ENCODE measurements at regions not wholly inside any gene's neighbourhood (a gene's known extent, or its start where the extent isn't known, plus 50 kb on each side); places are given as distances from the start of the nearest gene placed in this dataset.

- DNase-seq (ENCODE audit: low read depth): no peak
Measured at GRCh38 chr19:34305221-34306083, 51.1 kb downstream of the GARRE1 start.

- DNase-seq (ENCODE audit: low read depth): no peak
Measured at GRCh38 chr19:34306213-34306661, 51.9 kb downstream of the GARRE1 start.

GRCh38 chr19:34306824-34307223 is 52.5 kb downstream of the GARRE1 start:
- DNase-seq (ENCODE audit: low read depth): no peak

DNA sequence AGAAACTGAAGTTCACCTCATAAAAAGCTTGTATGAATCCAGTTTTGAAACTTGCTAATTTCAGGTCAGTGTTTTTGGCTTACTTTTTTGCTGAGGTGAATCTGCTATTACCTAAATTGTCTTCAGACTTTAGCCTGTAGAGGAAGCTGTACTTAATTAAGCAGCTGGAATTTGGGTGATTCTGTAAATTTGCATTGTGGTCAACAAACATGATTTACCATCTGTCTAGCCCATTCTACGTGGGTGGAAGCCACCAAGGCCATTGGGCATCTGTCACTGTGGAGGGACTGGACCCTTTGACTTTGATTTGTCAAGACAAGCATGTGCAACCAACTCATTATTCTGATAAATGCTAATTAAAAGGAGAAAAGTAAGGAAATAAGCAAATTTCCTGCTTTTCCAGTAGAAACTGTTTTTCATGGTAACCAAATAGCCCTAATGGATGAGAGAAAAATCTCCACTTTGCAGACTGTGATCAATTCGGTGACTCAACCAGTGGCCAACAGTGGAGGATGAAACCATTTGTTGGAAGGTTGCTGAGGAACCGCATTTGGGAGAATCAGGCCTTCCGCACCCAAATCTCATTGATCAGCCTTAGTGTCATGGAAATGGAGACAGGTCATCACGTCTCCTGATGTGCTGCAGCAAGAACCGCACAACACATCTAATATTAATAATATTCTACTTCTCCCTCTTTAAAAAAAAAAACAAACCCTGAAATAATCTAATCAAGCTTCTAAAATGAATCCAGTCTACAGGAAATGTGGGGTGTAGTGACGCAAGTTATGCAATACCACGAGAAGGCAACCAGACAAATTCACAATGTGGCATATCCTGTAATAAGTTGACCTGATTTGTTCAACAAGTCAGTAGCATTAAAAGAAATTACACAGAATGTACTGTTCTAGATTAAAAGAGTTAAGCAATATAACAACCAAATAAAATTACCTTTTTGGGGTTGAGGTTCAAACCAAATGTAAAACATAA is 54.3 kb downstream of the GARRE1 start:
- no peak for DNase-seq (ENCODE audit: low read depth)

- no peak for DNase-seq (ENCODE audit: low read depth)
Measured at GRCh38 chr19:34309368-34310138, 55.2 kb downstream of the GARRE1 start.

DNA sequence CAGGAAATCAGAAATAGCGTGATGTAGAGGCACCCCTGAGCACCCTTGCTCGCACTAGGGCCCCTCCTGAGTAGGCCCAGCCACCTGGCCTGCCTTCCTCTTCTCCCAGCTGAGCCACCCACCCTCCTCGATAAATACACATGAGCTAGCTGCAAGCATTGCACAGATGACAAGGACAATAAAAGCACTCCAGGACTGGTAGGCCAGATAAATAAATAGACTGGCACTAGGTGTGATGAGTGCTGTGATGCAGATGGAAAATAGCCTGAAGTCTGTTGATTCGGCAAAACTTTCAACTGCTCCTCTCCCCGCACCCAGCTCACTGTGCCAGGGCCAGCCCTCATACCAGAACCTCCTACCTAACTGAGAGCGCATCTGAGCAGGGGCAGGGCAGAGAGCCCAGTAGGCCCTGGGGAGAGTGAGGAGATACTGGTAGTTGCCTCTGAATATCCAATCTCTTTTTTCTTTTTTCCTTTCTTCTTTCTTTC is 54.5 kb upstream of the GPI start:
- DNase-seq (ENCODE audit: low read depth): no peak

DNA sequence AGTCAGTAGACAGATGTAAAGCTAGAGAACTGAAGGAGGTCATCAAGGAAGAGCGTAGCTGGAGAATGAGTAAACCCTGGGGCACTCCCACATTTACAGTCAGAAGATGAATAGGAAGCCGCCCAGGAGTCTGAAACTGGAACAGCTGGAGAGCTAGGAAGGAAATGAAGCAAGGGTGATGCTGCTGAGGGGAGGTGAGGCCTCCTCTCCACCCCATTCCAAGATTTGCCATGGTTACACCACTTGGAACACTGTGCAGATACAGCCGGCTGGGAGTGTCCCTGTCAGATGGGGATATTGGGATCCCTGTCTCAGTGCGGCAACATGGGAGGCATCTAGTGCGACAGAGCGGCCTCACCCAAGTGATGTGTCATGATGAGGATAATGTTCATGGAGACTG is 51.8 kb upstream of the GPI start:
- DNase-seq (ENCODE audit: low read depth): peak; percentile 85

- DNase-seq (ENCODE audit: low read depth): no peak
Measured at GRCh38 chr19:34314437-34315313, 50.3 kb upstream of the GPI start.

All from ELR (cell line).